SK-N-SH (cell line): ENCODE measurements at regions not wholly inside any gene's neighbourhood (a gene's known extent, or its start where the extent isn't known, plus 50 kb on each side); places are given as distances from the start of the nearest gene placed in this dataset.

Experiments used
- CTCF ChIA-PET: fragments of 300-600, 350-600 bp; formaldehyde crosslinking; extraction: SDS; loops from one replicate; lab custom pipeline; 2021; lab: Yijun Ruan, JAX
- POLR2A ChIA-PET: fragments of 350-600 bp; sonication (Branson Sonifier 250); formaldehyde crosslinking; extraction: SDS; loops from one replicate; lab custom pipeline; 2020; ENCODE audit warnings: antibody characterized with exemption, inconsistent platforms; lab: Yijun Ruan, JAX
- DNase-seq: peaks from one replicate; pipeline ENCODE4 v3.0.0; 2012
- H2AFZ ChIP-seq: fragments of 200-600 bp; sonication (generic); 2 replicates; pipeline ENCODE4 v1.8.1; 2016; ENCODE audit warnings: antibody characterized with exemption, mild to moderate bottlenecking, low read depth
- H3F3A ChIP-seq: fragments of 200-600 bp; sonication (generic); replicated peaks from 2 replicates; pipeline ENCODE3; 2016; ENCODE audit warnings: antibody characterized with exemption, mild to moderate bottlenecking; ENCODE audit not compliant: insufficient read depth
- H3K27ac ChIP-seq, 2 experiments: fragments of 200-500 bp in 1 of 2; fragments of 200-600 bp in 1 of 2; sonication (Bioruptor generic) in 1 of 2; sonication (generic), shearing (Covaris generic) in 1 of 2; 2 replicates each; pipeline versions ENCODE4 v1.5.1 to v1.6.1; 2014 to 2016; ENCODE audit warnings: low read depth in 2 of 2, inconsistent platforms in 1 of 2, low read length in 1 of 2, mild to moderate bottlenecking in 1 of 2, mixed read lengths in 1 of 2
- H3K27me3 ChIP-seq: fragments of 200-600 bp; sonication (generic), shearing (Covaris generic); 2 replicates; pipeline ENCODE4 v1.6.1; 2016; ENCODE audit warnings: mixed run types; ENCODE audit not compliant: insufficient read depth
- H3K36me3 ChIP-seq, 2 experiments: fragments of 200-500 bp in 1 of 2; fragments of 200-600 bp in 1 of 2; sonication (Bioruptor generic) in 1 of 2; sonication (generic) in 1 of 2; replicated peaks in 1 of 2; 2 replicates each; pipeline versions ENCODE3 to v1.5.1; 2014 to 2016; ENCODE audit warnings: low read length in 1 of 2, mild to moderate bottlenecking in 1 of 2; ENCODE audit not compliant: insufficient read depth in 2 of 2, control insufficient read depth in 1 of 2
- H3K4me1 ChIP-seq, 2 experiments: fragments of 200-500 bp in 1 of 2; fragments of 200-600 bp in 1 of 2; sonication (Bioruptor generic) in 1 of 2; sonication (generic), shearing (Covaris generic) in 1 of 2; 2 replicates each; pipeline versions ENCODE4 v1.5.1 to v1.6.1; 2014 to 2016; ENCODE audit warnings: low read depth in 1 of 2, low read length in 1 of 2, mixed run types in 1 of 2; ENCODE audit not compliant: insufficient read depth in 2 of 2, control insufficient read depth in 1 of 2
- H3K4me2 ChIP-seq: fragments of 200-600 bp; sonication (generic), shearing (Covaris generic); 2 replicates; pipeline ENCODE4 v1.6.1; 2017; ENCODE audit warnings: mixed run types
- H3K4me3 ChIP-seq, 2 experiments: fragments of 200-500 bp in 1 of 2; fragments of 200-600 bp in 1 of 2; sonication (Bioruptor generic) in 1 of 2; sonication (generic), shearing (Covaris generic) in 1 of 2; 2 replicates each; pipeline versions ENCODE4 v1.5.1 to v1.8.1; 2014 to 2016; ENCODE audit warnings: low read depth in 2 of 2, inconsistent platforms in 1 of 2, low read length in 1 of 2, mild to moderate bottlenecking in 1 of 2, mixed read lengths in 1 of 2, moderate library complexity in 1 of 2
- H3K79me2 ChIP-seq: fragments of 200-600 bp; sonication (generic); 2 replicates; pipeline ENCODE4 v1.8.1; 2017; ENCODE audit warnings: mild to moderate bottlenecking; ENCODE audit not compliant: insufficient read depth
- H3K9ac ChIP-seq: fragments of 200-600 bp; sonication (generic); 2 replicates; pipeline ENCODE4 v1.6.1; 2017; ENCODE audit warnings: mixed run types
- H3K9me2 ChIP-seq: fragments of 200-600 bp; sonication (generic); 2 replicates; pipeline ENCODE4 v1.6.1; 2017; ENCODE audit warnings: mixed run types
- H3K9me3 ChIP-seq: fragments of 200-600 bp; sonication (generic); 2 replicates; pipeline ENCODE4 v1.6.1; 2017; ENCODE audit warnings: mixed run types, mild to moderate bottlenecking, moderate library complexity
- H4K20me1 ChIP-seq: fragments of 200-600 bp; sonication (generic); 2 replicates; pipeline ENCODE4 v1.6.1; 2017; ENCODE audit warnings: mild to moderate bottlenecking, mixed run types; ENCODE audit not compliant: insufficient read depth
- CHD2 ChIP-seq: fragments of 150-350 bp; IDR thresholded peaks from 2 replicates; pipeline ENCODE4 v1.6.1; 2018; ENCODE audit warnings: low read length; ENCODE audit not compliant: partially characterized antibody
- EP300 ChIP-seq, 2 experiments: IDR thresholded peaks; 2 replicates each; pipeline versions ENCODE4 v1.4.0 to v1.6.1; 2012; ENCODE audit warnings: borderline replicate concordance in 1 of 2, low read depth in 1 of 2, low read length in 1 of 2
- EZH2phosphoT487 ChIP-seq: fragments of 200-600 bp; sonication (generic); IDR thresholded peaks from 2 replicates; pipeline ENCODE4 v1.6.1; 2017; ENCODE audit warnings: low read depth, mixed run types, mild to moderate bottlenecking, antibody characterized with exemption, moderate library complexity, borderline replicate concordance
- FOSL2 ChIP-seq: IDR thresholded peaks from 2 replicates; pipeline ENCODE4 v1.4.0; 2012; ENCODE audit warnings: low read depth, mild to moderate bottlenecking, moderate library complexity, borderline replicate concordance
- FOXJ3 ChIP-seq: sonication (generic); formaldehyde crosslinking; IDR thresholded peaks from 2 replicates; pipeline ENCODE4 v1.5.1; 2020; ENCODE audit warnings: mild to moderate bottlenecking, missing genetic modification reagents
- GABPA ChIP-seq: IDR thresholded peaks from 2 replicates; pipeline ENCODE4 v1.4.0; 2012; ENCODE audit warnings: low read depth, mild to moderate bottlenecking
- GATA2 ChIP-seq: sonication (generic); formaldehyde crosslinking; IDR thresholded peaks from 2 replicates; pipeline ENCODE4 v1.5.0; 2020; ENCODE audit warnings: mild to moderate bottlenecking, missing genetic modification reagents
- JUND ChIP-seq: IDR thresholded peaks from 2 replicates; pipeline ENCODE4 v1.4.0; 2012
- MEF2A ChIP-seq: IDR thresholded peaks from 2 replicates; pipeline ENCODE4 v1.4.0; 2012; ENCODE audit warnings: low read depth, borderline replicate concordance
- POLR2AphosphoS5 ChIP-seq: IDR thresholded peaks from 2 replicates; pipeline ENCODE4 v1.6.1; 2012; ENCODE audit warnings: low read depth, low read length
- RAD21 ChIP-seq: IDR thresholded peaks from 2 replicates; pipeline ENCODE4 v1.6.1; 2012; ENCODE audit warnings: mild to moderate bottlenecking, low read length
- RCOR1 ChIP-seq: fragments of 150-350 bp; IDR thresholded peaks from 2 replicates; pipeline ENCODE4 v1.6.1; 2017; ENCODE audit warnings: antibody characterized with exemption, low read length
- REST ChIP-seq: IDR thresholded peaks from 2 replicates; pipeline ENCODE4 v1.6.1; 2012; ENCODE audit warnings: mild to moderate bottlenecking, low read depth, low read length, moderate library complexity
- RXRA ChIP-seq: IDR thresholded peaks from 2 replicates; pipeline ENCODE4 v1.4.0; 2012; ENCODE audit warnings: low read depth, mild to moderate bottlenecking, borderline replicate concordance
- SIN3A ChIP-seq: IDR thresholded peaks from 2 replicates; pipeline ENCODE4 v1.6.1; 2012; ENCODE audit warnings: low read depth, mild to moderate bottlenecking, low read length, moderate library complexity, borderline replicate concordance
- TAF1 ChIP-seq: IDR thresholded peaks from 2 replicates; pipeline ENCODE4 v1.6.1; 2012; ENCODE audit warnings: low read depth, mild to moderate bottlenecking, low read length, moderate library complexity, borderline replicate concordance
- TCF12 ChIP-seq: IDR thresholded peaks from 2 replicates; pipeline ENCODE4 v1.4.0; 2012
- YY1 ChIP-seq: IDR thresholded peaks from 2 replicates; pipeline ENCODE4 v1.4.0; 2012; ENCODE audit warnings: low read depth, mild to moderate bottlenecking
- WGBS: methylation state at CpG from one replicate; pipeline ENCODE4 v1.1.6; 2017; ENCODE audit warnings: low lambda C conversion rate; 5-methylcytosine and 5-hydroxymethylcytosine counted together
- TF ChIP-seq, protein P1 (sequence below): fragments of 150-350 bp; IDR thresholded peaks from 2 replicates; pipeline ENCODE4 v1.6.1; 2017; ENCODE audit warnings: antibody characterized with exemption, low read length, low read depth, borderline replicate concordance

GRCh38 chr10:130662775-130663174 is 526.6 kb downstream of the GLRX3 start:
- WGBS, result 51% methylated on average over 13 of the region's 13 CpGs
- no peak overlapping the region for H3K9ac ChIP-seq
- DNase-seq, result no peak
- H3K79me2 ChIP-seq, result no peaks in the 10 kb centered on the region
- no peaks in the 10 kb centered on the region for H4K20me1 ChIP-seq
- H3K27ac ChIP-seq, result no peak overlapping the region
- no peaks in the 10 kb centered on the region for H3K27me3 ChIP-seq
- CTCF ChIA-PET, result no interaction called here
- H3K36me3 ChIP-seq, result no peaks in the 10 kb centered on the region
- no peak overlapping the region for H2AFZ ChIP-seq
- peaks cover 0 to 2% of the 10 kb centered on the region in 2 experiments; a peak in 1 of 4 replicates for H3K4me1 ChIP-seq
- TF ChIP-seq RAD21 (no peak), RCOR1 (no peak)
- TF ChIP-seq, all 33 proteins: peak for 0
- H3K9me3 ChIP-seq, result no peaks in the 10 kb centered on the region
- H3F3A ChIP-seq, result no peaks in the 10 kb centered on the region
- no peak overlapping the region for H3K4me3 ChIP-seq
- POLR2A ChIA-PET, result no interaction called here
- H3K9me2 ChIP-seq, result no peaks in the 10 kb centered on the region
- no peak overlapping the region for H3K4me2 ChIP-seq

DNA sequence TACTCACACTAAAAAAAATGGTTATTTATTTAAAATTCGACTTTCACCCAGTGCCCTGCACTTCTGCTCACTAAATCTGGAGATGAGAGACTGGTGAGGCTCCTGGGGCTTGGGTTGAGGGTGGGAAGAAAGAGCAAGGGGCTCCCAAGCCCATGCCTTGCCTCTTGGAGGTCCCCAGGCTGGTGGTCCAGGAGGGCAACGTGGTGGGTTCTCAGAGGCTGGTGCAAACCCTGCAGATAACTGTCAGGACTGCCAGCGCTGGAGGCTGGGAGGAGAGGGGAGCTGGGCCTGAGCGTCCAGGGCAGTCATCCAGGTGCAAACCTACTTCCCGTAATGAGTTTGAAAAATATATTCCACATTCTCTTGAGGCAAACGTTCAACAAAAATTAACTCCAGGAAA is 528.3 kb downstream of the GLRX3 start:
- Histone ChIP-seq H3K27ac (no peak overlapping the region), H3K79me2 (no peaks in the 10 kb centered on the region), H3K4me1 (peaks cover 0 to 2% of the 10 kb centered on the region in 2 experiments; a peak in 1 of 4 replicates), H3K36me3 (no peaks in the 10 kb centered on the region), H2AFZ (no peak overlapping the region), H3K27me3 (no peaks in the 10 kb centered on the region), H3K9ac (no peak overlapping the region), H3K4me3 (no peak overlapping the region), H4K20me1 (no peaks in the 10 kb centered on the region), H3F3A (no peaks in the 10 kb centered on the region), H3K4me2 (no peak overlapping the region), H3K9me2 (no peaks in the 10 kb centered on the region), H3K9me3 (no peaks in the 10 kb centered on the region)
- POLR2A ChIA-PET, result no interaction called here
- no peak for DNase-seq
- CTCF ChIA-PET, result interaction anchor here (0.9 to 1.2 kb wide), 2 partner anchors 11 to 189 kb away, joined by 3 read pairs; no protein-coding TSS in a partner anchor
- TF ChIP-seq RCOR1, result no peak
- TF ChIP-seq TCF12, result no peak
- TF ChIP-seq JUND, result no peak
- TF ChIP-seq YY1, result no peak
- TF ChIP-seq GATA2 (CRISPR knock-in tag), result no peak
- 13% methylated on average over 6 of the region's 6 CpGs for WGBS

- Histone ChIP-seq H3K27me3 (no peaks in the 10 kb centered on the region), H3K9me3 (no peaks in the 10 kb centered on the region)
- 50% methylated on average over 9 of the region's 9 CpGs for WGBS
Observed at GRCh38 chr10:130666215-130666614, 530.0 kb downstream of the GLRX3 start.

More at GRCh38 chr10:130666215-130666614, 530.0 kb downstream of the GLRX3 start:
- Histone ChIP-seq H3K4me2 (no peak overlapping the region), H3K36me3 (no peaks in the 10 kb centered on the region), H3K4me3 (no peak overlapping the region), H3K9ac (no peak overlapping the region), H3K27ac (no peak overlapping the region), H2AFZ (no peak overlapping the region), H3F3A (no peaks in the 10 kb centered on the region), H4K20me1 (no peaks in the 10 kb centered on the region), H3K79me2 (no peaks in the 10 kb centered on the region), H3K4me1 (peaks cover 0 to 2% of the 10 kb centered on the region in 2 experiments; a peak in 1 of 4 replicates), H3K9me2 (no peaks in the 10 kb centered on the region)
- ChIA-PET POLR2A (no interaction called here), CTCF (no interaction called here)
- no peak for DNase-seq
- no peak for TF ChIP-seq REST
- no peak for TF ChIP-seq EZH2phosphoT487
- TF ChIP-seq JUND, result no peak
- TF ChIP-seq RCOR1, result no peak
- no peak for TF ChIP-seq MEF2A
- TF ChIP-seq SIN3A, result no peak
- no peak for TF ChIP-seq CHD2
- no peak for TF ChIP-seq RXRA
- no peak for TF ChIP-seq GABPA
- no peak for TF ChIP-seq EP300 (IDR thresholded peaks at IDR 0.05; ENCODE audit: borderline replicate concordance in 1 of 2, low read depth in 1 of 2, low read length in 1 of 2)
- no peak for TF ChIP-seq TAF1
- no peak for TF ChIP-seq FOXJ3 (CRISPR knock-in tag)
- TF ChIP-seq, protein P1, sequence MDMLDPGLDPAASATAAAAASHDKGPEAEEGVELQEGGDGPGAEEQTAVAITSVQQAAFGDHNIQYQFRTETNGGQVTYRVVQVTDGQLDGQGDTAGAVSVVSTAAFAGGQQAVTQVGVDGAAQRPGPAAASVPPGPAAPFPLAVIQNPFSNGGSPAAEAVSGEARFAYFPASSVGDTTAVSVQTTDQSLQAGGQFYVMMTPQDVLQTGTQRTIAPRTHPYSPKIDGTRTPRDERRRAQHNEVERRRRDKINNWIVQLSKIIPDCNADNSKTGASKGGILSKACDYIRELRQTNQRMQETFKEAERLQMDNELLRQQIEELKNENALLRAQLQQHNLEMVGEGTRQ, result no peak
- TF ChIP-seq RAD21, result no peak
- no peak for TF ChIP-seq POLR2AphosphoS5
- no peak for TF ChIP-seq FOSL2
